Endothelial cell of umbilical vein (primary cell): ENCODE measurements at regions not wholly inside any gene's neighbourhood (a gene's known extent, or its start where the extent isn't known, plus 50 kb on each side); places are given as distances from the start of the nearest gene placed in this dataset.
"Not testable (repeated sequence)": the region's sequence is repeated elsewhere in the genome, so short reads cannot be mapped to it uniquely, and the experiment has no call there.

Source experiments
- BruUV-seq: library from RNA; stranded (reverse); fragments of 400-500 nt; replicated peaks from 2 replicates; lab custom pipeline; 2021; lab: Mats Ljungman, UMichigan
- CTCF ChIA-PET: fragments of 300-600, 350-600 bp; sonication (Branson Sonifier 250); formaldehyde crosslinking; loops from one replicate; lab custom pipeline; 2021; ENCODE audit warnings: antibody characterized with exemption, inconsistent platforms; lab: Charles Lee
- POLR2A ChIA-PET: fragments of 300-600, 350-600 bp; sonication (Branson Sonifier 250); formaldehyde crosslinking; loops from one replicate; lab custom pipeline; 2021; ENCODE audit warnings: antibody characterized with exemption, inconsistent platforms; lab: Charles Lee
- DNase-seq: peaks from one replicate; pipeline ENCODE4 v3.0.0-alpha.2; 2011; ENCODE audit warnings: low read depth, low spot score
- FAIRE-seq: peaks from 2 replicates; lab custom pipeline; 2011; peaks lifted over from hg19 to GRCh38; lab: Jason Lieb, UNC
- H2AFZ ChIP-seq: 2 replicates; pipeline ENCODE4 v1.6.0; 2012; ENCODE audit warnings: low read depth, low read length, control low read depth, inconsistent platforms
- H3K27ac ChIP-seq: 2 replicates; pipeline ENCODE4 v1.5.1; 2011; ENCODE audit warnings: low read depth, mild to moderate bottlenecking, control low read depth, low read length, moderate library complexity; ENCODE audit not compliant: insufficient read depth
- H3K27me3 ChIP-seq, 2 experiments: 2 replicates each; pipeline versions ENCODE4 v1.6.0 to v1.6.1; 2011; ENCODE audit warnings: low read length in 2 of 2, mixed read lengths in 1 of 2; ENCODE audit not compliant: control insufficient read depth in 2 of 2, insufficient read depth in 2 of 2
- H3K36me3 ChIP-seq, 2 experiments: 2 replicates in 1 of 2; 3 replicates in 1 of 2; pipeline ENCODE4 v1.5.1; 2011; ENCODE audit warnings: low read length in 2 of 2, mild to moderate bottlenecking in 1 of 2, moderate library complexity in 1 of 2; ENCODE audit not compliant: control insufficient read depth in 2 of 2, insufficient read depth in 2 of 2; ENCODE audit errors: extremely low read depth in 1 of 2
- H3K4me1 ChIP-seq: 3 replicates; pipeline ENCODE4 v1.5.1; 2011; ENCODE audit warnings: mild to moderate bottlenecking, low read length; ENCODE audit not compliant: control insufficient read depth, insufficient read depth; ENCODE audit errors: extremely low read depth
- H3K4me2 ChIP-seq: 2 replicates; pipeline ENCODE4 v1.6.1; 2011; ENCODE audit warnings: low read length, control low read depth, mixed read lengths; ENCODE audit not compliant: insufficient read depth
- H3K4me3 ChIP-seq, 3 experiments: fragments of 200-600 bp in 1 of 3; sonication (generic), shearing (Covaris generic) in 1 of 3; replicated peaks in 1 of 3; 2 replicates each; pipeline ENCODE4 v1.5.1; 2011 to 2016; ENCODE audit warnings: control low read depth in 3 of 3, low read length in 3 of 3, mild to moderate bottlenecking in 2 of 3, inconsistent platforms in 1 of 3, low read depth in 1 of 3, moderate library complexity in 1 of 3; ENCODE audit not compliant: insufficient read depth in 1 of 3
- H3K79me2 ChIP-seq: 2 replicates; pipeline ENCODE4 v1.6.0; 2012; ENCODE audit warnings: low read length, inconsistent platforms; ENCODE audit not compliant: control insufficient read depth, insufficient read depth
- H3K9ac ChIP-seq: replicated peaks from 2 replicates; pipeline ENCODE3; 2011; ENCODE audit warnings: low read length, control low read depth; ENCODE audit not compliant: insufficient read depth; ENCODE audit errors: extremely low read depth
- H3K9me1 ChIP-seq: replicated peaks from 3 replicates; pipeline ENCODE4 v1.6.0; 2011; ENCODE audit warnings: mild to moderate bottlenecking, low read length; ENCODE audit not compliant: control insufficient read depth, insufficient read depth; ENCODE audit errors: extremely low read depth
- H3K9me3 ChIP-seq: replicated peaks from 2 replicates; pipeline ENCODE4 v1.5.1; 2012; ENCODE audit warnings: low read length, inconsistent platforms; ENCODE audit not compliant: control insufficient read depth, insufficient read depth
- H4K20me1 ChIP-seq: replicated peaks from 2 replicates; pipeline ENCODE3; 2011; ENCODE audit warnings: mild to moderate bottlenecking, low read length; ENCODE audit not compliant: control insufficient read depth, insufficient read depth; ENCODE audit errors: extremely low read depth
- EZH2 ChIP-seq: IDR thresholded peaks from 2 replicates; pipeline ENCODE4 v1.6.1; 2012; ENCODE audit warnings: borderline replicate concordance, low read depth, mild to moderate bottlenecking, moderate library complexity, low read length, inconsistent platforms; ENCODE audit not compliant: severe bottlenecking
- FOS ChIP-seq: IDR thresholded peaks from 2 replicates; pipeline ENCODE4 v1.6.1; 2011; ENCODE audit warnings: mild to moderate bottlenecking, low read length, moderate library complexity, borderline replicate concordance; ENCODE audit not compliant: insufficient read depth
- GATA2 ChIP-seq: IDR thresholded peaks from 2 replicates; pipeline ENCODE4 v1.7.0; 2011; ENCODE audit warnings: low read depth, mild to moderate bottlenecking, moderate library complexity, mixed read lengths, low read length; ENCODE audit not compliant: insufficient read length, insufficient read depth
- JUN ChIP-seq: IDR thresholded peaks from 2 replicates; pipeline ENCODE4 v1.6.1; 2011; ENCODE audit warnings: borderline replicate concordance, low read depth; ENCODE audit not compliant: insufficient read length, insufficient read depth
- MYC ChIP-seq: IDR thresholded peaks from one replicate; pipeline ENCODE4 v1.6.1; 2011; ENCODE audit warnings: mild to moderate bottlenecking, low read depth, low read length
- POLR2A ChIP-seq: IDR thresholded peaks from 2 replicates; pipeline ENCODE4 v1.6.1; 2012; ENCODE audit warnings: low read depth, mild to moderate bottlenecking, control low read depth, low read length
- POLR2AphosphoS5 ChIP-seq: IDR thresholded peaks from 2 replicates; pipeline ENCODE4 v1.6.1; 2012; ENCODE audit warnings: low read depth, mild to moderate bottlenecking, control low read depth, low read length, moderate library complexity; ENCODE audit not compliant: insufficient read depth
- dilution Hi-C: fragments of 300-500 bp; cut with MboI; formaldehyde crosslinking; loops from one replicate; pipeline ENCODE4 v1.15.0; 2019; ENCODE audit warnings: low sequenced_read_pairs; ENCODE audit not compliant: extremely low pct_ligation_motif_present
- intact Hi-C: fragments of 100-400 bp; cut with micrococcal nuclease; formaldehyde crosslinking; loops from one replicate; pipeline ENCODE4 v1.10.0; 2022
- TF ChIP-seq, protein P1 (sequence below), 2 donors: IDR thresholded peaks; 1 replicate in 1 of 2; 2 replicates in 1 of 2; pipeline ENCODE4 v1.5.1; 2011; ENCODE audit warnings: low read length in 2 of 2, mild to moderate bottlenecking in 2 of 2, moderate library complexity in 2 of 2, control low read depth in 1 of 2, inconsistent platforms in 1 of 2, low read depth in 1 of 2; ENCODE audit not compliant: insufficient read depth in 1 of 2; ENCODE audit errors: extremely low read depth in 1 of 2
- TF ChIP-seq, protein P2 (sequence below): IDR thresholded peaks from 2 replicates; pipeline ENCODE4 v1.6.1; 2011; ENCODE audit not compliant: insufficient read depth, insufficient read length

GRCh38 chr3:166575161-166575560, 737.9 kb upstream of the BCHE start:
- Histone ChIP-seq H2AFZ (no peak overlapping the region), H3K79me2 (no peaks in the 10 kb centered on the region), H3K9me1 (no peaks in the 10 kb centered on the region), H3K9ac (no peak overlapping the region), H4K20me1 (no peaks in the 10 kb centered on the region), H3K4me3 (no peak overlapping the region), H3K27me3 (no peaks in the 10 kb centered on the region), H3K4me2 (no peak overlapping the region), H3K36me3 (no peaks in the 10 kb centered on the region), H3K4me1 (no peaks in the 10 kb centered on the region), H3K27ac (no peak overlapping the region), H3K9me3 (no peaks in the 10 kb centered on the region)
- intact Hi-C loops (no loop called here), dilution Hi-C loops (no loop called here)
- DNase-seq (no peak), FAIRE-seq (no peak)
- CTCF ChIA-PET, result no interaction called here
- TF ChIP-seq EZH2 (no peak), POLR2A (no peak), POLR2AphosphoS5 (no peak), GATA2 (no peak), FOS (no peak), JUN (no peak), MYC (no peak)
- TF ChIP-seq, protein P1, sequence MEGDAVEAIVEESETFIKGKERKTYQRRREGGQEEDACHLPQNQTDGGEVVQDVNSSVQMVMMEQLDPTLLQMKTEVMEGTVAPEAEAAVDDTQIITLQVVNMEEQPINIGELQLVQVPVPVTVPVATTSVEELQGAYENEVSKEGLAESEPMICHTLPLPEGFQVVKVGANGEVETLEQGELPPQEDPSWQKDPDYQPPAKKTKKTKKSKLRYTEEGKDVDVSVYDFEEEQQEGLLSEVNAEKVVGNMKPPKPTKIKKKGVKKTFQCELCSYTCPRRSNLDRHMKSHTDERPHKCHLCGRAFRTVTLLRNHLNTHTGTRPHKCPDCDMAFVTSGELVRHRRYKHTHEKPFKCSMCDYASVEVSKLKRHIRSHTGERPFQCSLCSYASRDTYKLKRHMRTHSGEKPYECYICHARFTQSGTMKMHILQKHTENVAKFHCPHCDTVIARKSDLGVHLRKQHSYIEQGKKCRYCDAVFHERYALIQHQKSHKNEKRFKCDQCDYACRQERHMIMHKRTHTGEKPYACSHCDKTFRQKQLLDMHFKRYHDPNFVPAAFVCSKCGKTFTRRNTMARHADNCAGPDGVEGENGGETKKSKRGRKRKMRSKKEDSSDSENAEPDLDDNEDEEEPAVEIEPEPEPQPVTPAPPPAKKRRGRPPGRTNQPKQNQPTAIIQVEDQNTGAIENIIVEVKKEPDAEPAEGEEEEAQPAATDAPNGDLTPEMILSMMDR (IDR thresholded peaks at IDR 0.05; ENCODE audit: extremely low read depth in 1 of 2, insufficient read depth in 1 of 2, low read depth in 1 of 2, low read length in 2 of 2), result no peak
- TF ChIP-seq, protein P2, sequence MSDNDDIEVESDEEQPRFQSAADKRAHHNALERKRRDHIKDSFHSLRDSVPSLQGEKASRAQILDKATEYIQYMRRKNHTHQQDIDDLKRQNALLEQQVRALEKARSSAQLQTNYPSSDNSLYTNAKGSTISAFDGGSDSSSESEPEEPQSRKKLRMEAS, result no peak
- BruUV-seq, result no TSS peak
- POLR2A ChIA-PET, result no interaction called here

DNA sequence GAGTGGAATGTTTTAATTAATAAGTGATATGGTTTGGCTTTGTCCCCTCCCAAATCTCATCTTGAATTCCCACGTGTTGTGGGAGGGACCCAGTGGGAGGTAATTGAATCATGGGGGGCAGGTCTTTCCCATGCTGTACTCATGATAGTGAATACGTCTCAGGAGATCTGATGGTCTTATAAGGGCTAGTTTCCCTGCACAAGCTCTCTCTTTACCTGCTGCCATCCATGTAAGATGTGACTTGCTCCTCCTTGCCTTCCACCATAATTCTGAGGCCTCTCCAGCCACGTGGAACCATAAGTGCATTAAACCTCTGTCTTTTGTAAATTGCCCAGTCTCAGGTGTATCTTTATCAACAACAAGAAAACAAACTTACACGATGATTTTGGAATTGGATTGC, 734.5 kb upstream of the BCHE start:
- CTCF ChIA-PET, dilution Hi-C loops, H3K27me3 ChIP-seq, H3K9ac ChIP-seq, H3K36me3 ChIP-seq, H4K20me1 ChIP-seq, FAIRE-seq, H3K27ac ChIP-seq, H3K9me3 ChIP-seq, H3K4me2 ChIP-seq, DNase-seq, H3K4me3 ChIP-seq, H3K79me2 ChIP-seq, H3K4me1 ChIP-seq, BruUV-seq, H2AFZ ChIP-seq, intact Hi-C loops, POLR2A ChIA-PET, H3K9me1 ChIP-seq: not testable (repeated sequence)
